H1 (cell line): ENCODE measurements at regions not wholly inside any gene's neighbourhood (a gene's known extent, or its start where the extent isn't known, plus 50 kb on each side); places are given as distances from the start of the nearest gene placed in this dataset.
"Not testable (repeated sequence)": the region's sequence is repeated elsewhere in the genome, so short reads cannot be mapped to it uniquely, and the experiment has no call there.

Experiments
- E2F6 ChIP-seq: IDR thresholded peaks from 2 replicates; pipeline ENCODE4 v1.6.1; 2012; ENCODE audit warnings: inconsistent platforms
- MAFK ChIP-seq: IDR thresholded peaks from 2 replicates; pipeline ENCODE4 v1.6.1; 2012; ENCODE audit warnings: low read depth, mild to moderate bottlenecking, improper control_type of control experiment, low read length
- POLR2A ChIP-seq, 2 experiments: IDR thresholded peaks; 1 replicate in 1 of 2; 2 replicates in 1 of 2; pipeline ENCODE4 v1.6.1; 2011; ENCODE audit warnings: low read depth in 2 of 2, low read length in 2 of 2, mild to moderate bottlenecking in 2 of 2; ENCODE audit errors: control extremely low read depth in 1 of 2

DNA sequence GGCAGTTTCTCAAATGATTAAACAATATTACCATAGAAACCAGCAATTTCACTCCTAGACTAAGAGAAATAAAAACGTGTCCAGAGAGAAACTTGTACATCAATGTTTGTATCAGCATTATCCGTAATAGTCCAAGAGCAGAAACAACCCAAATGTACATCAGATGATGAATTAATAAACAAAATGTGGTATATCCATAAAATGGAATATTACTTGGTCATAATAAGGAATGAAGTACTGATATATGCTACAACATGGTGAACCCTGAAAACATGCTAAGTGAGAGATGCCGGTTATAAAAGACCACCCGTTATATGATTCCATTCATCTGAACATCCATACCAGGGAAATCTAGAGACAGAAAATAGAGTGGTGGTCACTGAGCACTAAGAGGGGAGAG is 167.3 kb upstream of the KCTD7 start:
- not testable (repeated sequence) for TF ChIP-seq E2F6; MAFK; POLR2A (IDR thresholded peaks at IDR 0.05; ENCODE audit: control extremely low read depth in 1 of 2, low read depth in 2 of 2, low read length in 2 of 2)
